Stimulated activated CD4-positive, alpha-beta T cell treated with anti-CD3 and anti-CD28 coated beads, Interleukin-1b, Interleukin-23, amount 100 ng/mL, for 48 hours (primary cell): ENCODE measurements at regions not wholly inside any gene's neighbourhood (a gene's known extent, or its start where the extent isn't known, plus 50 kb on each side); places are given as distances from the start of the nearest gene placed in this dataset.

Source experiments
- DNase-seq: peaks from one replicate; pipeline ENCODE4 v3.0.0-alpha.2; 2020

- no peak for DNase-seq
Measured at GRCh38 chr11:112548641-112549040, 288.0 kb upstream of the PLET1 start.

- DNase-seq: no peak
Measured at GRCh38 chr11:112553205-112553731, 292.6 kb upstream of the PLET1 start.

DNA sequence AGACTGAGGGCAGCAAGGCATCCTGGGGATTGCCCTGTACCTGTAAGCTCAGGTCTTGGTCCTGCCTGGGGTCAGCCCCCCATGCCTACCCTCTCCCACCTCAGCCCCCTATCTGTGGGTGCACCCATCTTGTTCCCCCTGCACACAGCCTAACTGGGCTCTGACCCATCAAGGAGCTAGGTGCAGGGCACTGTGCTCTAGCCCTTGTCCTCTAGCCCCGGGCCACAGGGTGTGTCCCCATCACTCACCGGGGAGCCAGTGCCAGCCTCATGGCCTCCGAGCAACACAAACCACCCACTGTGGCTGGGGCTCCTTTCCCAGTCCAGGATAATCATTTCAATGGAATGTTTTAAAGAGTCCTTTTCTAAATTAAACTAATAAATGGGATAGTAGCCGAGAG, 293.9 kb upstream of the PLET1 start:
- no peak for DNase-seq

DNA sequence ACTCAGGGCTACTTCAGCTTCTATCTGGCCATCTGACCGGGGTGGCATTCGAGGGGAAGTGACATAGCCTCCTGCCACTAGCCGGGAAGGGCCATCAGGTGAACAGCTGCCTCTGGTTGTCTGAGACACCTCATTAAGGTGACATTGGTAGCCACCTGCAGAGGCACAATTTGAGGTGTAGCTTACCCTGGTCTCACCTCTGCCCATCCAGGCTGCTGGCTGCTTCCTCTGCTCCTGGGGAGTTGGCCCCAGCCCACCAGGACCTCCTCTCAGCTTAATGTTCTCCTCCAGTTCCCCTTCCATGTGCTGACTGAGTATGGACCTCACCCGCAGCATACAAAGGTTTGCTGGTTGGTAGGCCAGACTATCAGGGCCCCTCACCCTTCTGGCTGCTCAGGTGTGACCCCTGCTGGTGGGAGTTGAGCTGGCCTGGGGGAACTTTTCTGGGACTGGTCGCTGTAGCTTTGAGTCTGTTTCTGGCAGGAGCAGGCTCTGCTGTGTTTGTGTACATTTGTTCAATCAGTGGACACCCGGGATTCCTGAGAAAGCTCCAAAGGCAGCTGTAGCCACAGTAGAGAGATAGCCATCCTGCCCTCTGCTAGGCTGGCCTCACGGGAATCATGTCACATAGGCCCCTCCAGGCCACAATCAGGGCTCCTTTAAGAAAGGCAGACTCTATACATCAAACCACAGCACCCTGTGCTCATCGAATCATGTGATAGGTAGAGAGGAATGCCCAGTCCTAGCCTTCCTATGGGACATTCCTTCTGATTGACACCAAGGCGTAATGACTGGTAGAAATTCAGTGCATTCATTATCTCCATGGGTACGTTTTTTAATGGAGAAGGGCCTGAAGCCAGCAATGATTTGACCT, 295.1 kb upstream of the PLET1 start:
- peak; percentile 75 for DNase-seq

- no peak for DNase-seq
Measured at GRCh38 chr11:112558691-112559090, 298.0 kb upstream of the PLET1 start.

- DNase-seq: no peak
Measured at GRCh38 chr11:112563808-112564207, 303.1 kb upstream of the PLET1 start.

- no peak for DNase-seq
Measured at GRCh38 chr11:112564228-112564955, 303.7 kb upstream of the PLET1 start.

- no peak for DNase-seq
Measured at GRCh38 chr11:112565551-112565950, 304.9 kb upstream of the PLET1 start.

GRCh38 chr11:112566124-112566523, 305.5 kb upstream of the PLET1 start:
- no peak for DNase-seq

DNA sequence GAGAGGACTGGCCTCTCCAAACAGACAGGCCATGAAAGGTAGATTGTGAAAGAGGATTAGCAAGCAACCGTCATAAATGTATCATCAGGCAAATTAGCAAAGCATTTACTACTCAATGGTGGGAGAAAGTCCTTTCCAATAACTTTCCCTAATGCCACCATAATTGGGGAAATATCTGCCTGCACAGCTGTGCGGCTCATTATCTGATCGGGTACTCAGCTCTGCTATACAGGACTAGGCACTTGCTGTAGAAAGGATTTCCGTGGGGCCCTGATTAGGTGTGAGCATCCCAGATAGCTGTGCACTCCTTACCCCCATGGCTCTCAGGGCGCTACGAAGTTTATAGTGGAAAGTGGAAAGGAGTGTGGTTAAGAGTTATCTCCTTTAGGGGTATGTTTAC, 309.7 kb upstream of the PLET1 start:
- DNase-seq: no peak

DNA sequence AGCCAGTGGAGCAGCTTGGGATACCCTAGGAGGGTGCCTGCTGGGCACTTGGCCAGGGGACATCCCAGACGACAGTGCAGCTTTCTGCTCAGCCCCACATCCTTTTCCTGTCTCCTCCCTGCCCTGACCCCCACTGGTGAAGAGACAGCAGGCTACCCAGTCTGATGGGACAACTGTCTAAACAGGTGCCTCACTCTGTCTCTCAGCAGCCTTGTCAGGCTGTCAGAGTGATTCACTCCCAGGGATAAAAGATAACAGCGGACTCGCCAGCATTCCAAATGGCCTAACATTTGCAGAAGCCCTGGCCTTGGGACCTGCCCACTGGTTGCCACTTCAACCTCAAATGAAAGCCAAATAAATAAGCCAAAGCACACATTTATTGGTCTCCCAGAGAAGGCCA, 318.6 kb upstream of the PLET1 start:
- DNase-seq: no peak

- DNase-seq: no peak
Measured at GRCh38 chr11:112580864-112581263, 320.2 kb upstream of the PLET1 start.

DNA sequence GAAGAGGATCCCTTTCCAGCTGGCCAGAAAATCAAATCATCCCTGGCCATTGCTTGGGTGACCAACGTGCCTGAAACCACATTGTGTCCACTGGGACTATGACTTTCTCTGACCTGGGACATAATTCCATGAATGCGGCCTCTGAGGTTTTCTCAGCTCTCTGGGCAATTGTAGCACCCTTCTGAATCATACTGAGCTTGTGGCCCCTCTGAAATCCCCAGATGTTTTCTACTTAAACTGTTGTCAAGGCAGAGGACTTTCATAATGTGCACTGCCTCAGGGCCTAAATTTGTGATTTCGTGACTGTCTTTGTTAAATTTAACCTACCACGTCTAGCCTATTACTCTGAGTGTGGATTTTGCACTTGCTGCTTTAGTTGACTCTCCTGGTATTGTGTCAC, 321.1 kb upstream of the PLET1 start:
- DNase-seq: no peak

DNA sequence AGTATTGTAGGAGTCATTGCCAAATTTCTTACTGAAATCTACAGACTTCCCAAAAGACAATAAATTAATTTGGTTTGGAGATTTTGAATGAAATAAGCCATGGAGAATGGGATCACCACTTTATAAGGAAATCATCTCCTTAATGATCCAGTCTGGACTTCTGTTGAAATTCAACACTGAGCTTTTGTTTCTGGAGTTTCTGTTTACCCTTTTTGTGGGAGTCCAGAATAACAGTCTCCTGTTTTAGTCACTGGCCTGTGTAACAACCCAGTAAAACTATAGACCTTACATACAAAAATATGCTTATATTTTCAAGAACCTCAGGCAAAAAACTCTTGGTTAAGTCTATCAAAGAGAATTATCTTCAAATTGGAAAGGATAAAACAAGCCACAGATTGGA, 321.7 kb upstream of the PLET1 start:
- no peak for DNase-seq

- DNase-seq: no peak
Measured at GRCh38 chr11:112583261-112583893, 322.7 kb upstream of the PLET1 start.

DNA sequence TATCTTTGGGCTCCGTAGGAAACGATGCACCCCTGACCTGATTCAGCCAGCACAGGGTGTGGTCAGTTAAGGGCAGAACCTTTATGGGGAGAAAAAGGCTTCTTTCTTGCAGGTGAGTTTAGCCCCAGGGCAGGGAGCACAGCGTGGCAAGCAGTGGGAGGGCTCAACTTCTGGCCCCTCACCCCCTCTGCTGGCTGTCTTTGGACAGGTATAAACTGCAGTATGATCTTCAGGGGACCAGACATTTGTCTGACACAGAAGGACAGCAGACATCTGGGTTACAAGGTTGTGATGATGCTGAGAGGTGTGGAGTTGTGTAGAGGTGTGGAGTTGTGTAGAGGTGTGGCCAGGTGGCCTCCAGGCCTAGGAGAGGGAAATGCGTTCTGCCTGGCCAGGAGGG, 324.0 kb upstream of the PLET1 start:
- DNase-seq: no peak

GRCh38 chr11:112587664-112588063, 327.0 kb upstream of the PLET1 start:
- no peak for DNase-seq

- peak; percentile 54 for DNase-seq
Measured at GRCh38 chr11:112588252-112588694, 327.6 kb upstream of the PLET1 start.

- DNase-seq: no peak
Measured at GRCh38 chr11:112589155-112589554, 328.5 kb upstream of the PLET1 start.

GRCh38 chr11:112590764-112591163, 330.1 kb upstream of the PLET1 start:
- DNase-seq: no peak

GRCh38 chr11:112593440-112593839, 332.8 kb upstream of the PLET1 start:
- DNase-seq: no peak

DNA sequence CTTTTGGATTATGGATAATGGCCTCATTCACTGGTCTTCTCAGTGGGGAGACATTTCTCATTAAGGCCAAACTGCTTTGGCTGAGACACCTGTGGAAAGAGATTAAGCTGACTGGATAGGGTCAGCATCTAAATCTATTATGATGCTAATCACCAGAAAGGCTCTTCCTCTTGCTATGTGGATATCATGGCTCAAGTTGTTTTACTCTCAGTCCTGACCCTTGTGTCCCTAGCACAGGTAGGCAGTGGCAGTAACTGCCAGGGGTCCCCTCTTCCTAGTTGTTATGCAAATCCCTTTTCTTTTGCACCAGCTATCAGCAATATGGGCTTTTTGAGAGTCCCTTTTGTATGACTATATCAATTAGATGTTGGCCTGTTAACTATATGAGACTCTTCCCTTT, 335.7 kb upstream of the PLET1 start:
- DNase-seq: no peak

DNA sequence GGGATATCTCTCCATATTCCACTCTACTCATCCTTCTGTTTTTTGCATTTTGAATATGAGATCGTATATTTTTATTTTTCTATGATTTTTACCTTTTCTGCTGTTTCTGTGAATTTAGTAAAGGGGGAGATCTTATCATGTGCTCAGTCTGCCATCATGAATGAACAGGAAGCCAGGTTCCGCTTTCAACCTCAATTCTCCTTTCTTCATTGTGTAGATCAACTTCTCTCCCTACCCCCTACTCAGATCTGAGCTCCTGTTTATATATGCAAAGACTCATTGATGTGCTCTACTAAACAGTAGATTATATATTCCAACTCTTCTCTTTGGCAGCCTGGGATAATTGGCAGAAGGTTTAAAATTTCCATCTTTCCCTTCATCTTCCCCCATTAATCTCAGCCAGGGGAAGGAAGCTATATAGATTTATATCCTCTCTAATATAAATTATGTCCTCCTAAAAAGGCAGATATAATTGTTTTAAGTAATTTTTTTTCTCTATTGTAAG, 336.7 kb upstream of the PLET1 start:
- DNase-seq: no peak
